GM19438 (cell line): ENCODE measurements at regions not wholly inside any gene's neighbourhood (a gene's known extent, or its start where the extent isn't known, plus 50 kb on each side); places are given as distances from the start of the nearest gene placed in this dataset.

ENCODE experiments used
- ATAC-seq: cut with Tn5 transposase; IDR thresholded peaks from one replicate; pipeline ENCODE4 v1.9.1; 2021; ENCODE audit warnings: low read depth; ENCODE audit not compliant: unreplicated experiment

DNA sequence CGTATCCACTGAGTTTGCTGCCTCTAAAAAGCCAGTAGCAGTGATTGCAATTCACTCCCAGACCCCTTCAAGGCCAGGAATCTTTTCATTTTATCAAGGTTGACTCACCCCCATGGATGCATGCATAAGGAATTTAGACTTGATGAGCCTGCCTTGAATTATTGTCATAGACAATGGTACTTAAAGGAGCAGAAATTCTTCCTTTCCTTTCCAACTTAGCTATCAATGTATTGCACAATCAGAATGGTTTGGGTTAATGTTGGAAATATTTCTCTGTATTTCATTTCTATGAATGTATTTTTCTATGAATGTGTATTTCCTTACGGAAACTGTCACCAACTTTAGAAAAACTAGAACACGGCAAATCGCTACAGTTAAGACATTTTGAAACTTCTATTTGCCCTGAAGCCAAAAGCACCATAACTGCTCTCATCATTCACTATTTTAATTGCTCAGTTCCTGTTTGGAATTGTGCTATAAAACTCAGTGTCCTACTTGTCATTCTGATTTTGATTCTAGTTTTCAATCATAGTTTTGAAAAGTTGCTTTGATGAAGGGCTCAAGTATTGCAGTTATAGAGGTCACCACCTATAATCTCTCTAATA, 355.7 kb upstream of the AKR1E2 start:
- no peak for ATAC-seq

GRCh38 chr10:4467481-4467880, 358.5 kb upstream of the AKR1E2 start:
- ATAC-seq, result no peak

GRCh38 chr10:4460267-4460666, 365.7 kb upstream of the AKR1E2 start:
- no peak for ATAC-seq

DNA sequence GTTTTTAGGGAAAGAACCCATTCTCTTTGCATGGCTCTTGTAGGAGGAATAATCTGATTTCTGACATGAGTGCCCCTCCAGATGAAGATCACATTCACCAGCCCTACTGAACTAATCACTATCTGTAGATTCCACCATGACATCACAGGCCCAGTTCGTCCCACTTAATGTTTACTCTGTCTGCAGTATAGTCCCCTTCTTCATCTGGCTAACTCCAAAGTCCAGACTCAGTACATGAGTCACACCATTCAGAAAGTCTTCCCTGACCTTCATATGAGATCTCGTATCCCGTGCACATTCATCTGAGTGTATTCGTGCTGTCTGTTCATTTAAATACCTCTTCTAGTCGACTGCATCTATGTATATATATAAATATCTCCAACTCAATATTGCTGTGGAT, 366.5 kb upstream of the AKR1E2 start:
- ATAC-seq, result no peak

GRCh38 chr10:4457597-4457996, 368.4 kb upstream of the AKR1E2 start:
- no peak for ATAC-seq

- no peak for ATAC-seq
Measured at GRCh38 chr10:4456776-4457175, 369.2 kb upstream of the AKR1E2 start.

DNA sequence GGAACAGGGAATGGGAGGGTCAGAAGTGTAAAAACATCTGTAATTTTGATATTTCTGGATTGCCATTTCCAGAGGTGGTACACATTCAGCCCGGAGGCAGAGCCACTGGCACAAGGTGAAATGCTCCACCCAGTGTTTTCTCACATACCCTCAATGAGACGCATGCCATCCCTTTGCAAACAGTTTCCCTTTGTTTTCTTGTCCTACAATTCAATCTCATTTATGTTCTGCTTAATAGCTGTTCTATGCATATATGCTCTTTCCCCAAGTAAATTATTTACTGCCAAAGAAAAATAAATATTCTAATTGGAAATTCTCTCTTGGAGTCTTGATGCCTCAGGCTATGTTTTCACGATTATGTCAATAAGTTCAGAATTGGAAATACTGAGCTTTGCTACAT, 369.7 kb upstream of the AKR1E2 start:
- ATAC-seq, result no peak

DNA sequence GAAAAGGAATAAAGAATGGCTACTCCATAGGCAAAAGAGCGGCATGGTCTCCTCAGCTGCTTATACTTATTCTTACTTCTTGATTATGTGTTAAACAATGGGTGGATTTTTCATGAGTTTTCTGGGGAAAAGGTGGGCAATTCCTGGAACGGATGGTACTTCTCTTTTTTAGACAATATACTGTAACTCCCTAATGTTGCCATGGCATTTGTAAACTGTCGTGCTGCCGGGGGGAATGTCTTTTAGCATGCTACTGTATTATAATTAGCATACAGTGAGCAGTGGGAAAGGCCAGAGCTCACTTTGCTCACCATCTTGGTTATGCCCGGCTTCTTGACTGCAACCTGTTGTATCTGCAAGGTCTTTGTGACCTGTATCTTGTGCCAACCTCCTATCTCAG, 372.1 kb upstream of the AKR1E2 start:
- ATAC-seq, result no peak

- no peak for ATAC-seq
Measured at GRCh38 chr10:4453276-4453675, 372.7 kb upstream of the AKR1E2 start.

GRCh38 chr10:4450981-4451908, 374.8 kb upstream of the AKR1E2 start:
- no peak for ATAC-seq

- no peak for ATAC-seq
Measured at GRCh38 chr10:4450169-4450568, 375.8 kb upstream of the AKR1E2 start.

DNA sequence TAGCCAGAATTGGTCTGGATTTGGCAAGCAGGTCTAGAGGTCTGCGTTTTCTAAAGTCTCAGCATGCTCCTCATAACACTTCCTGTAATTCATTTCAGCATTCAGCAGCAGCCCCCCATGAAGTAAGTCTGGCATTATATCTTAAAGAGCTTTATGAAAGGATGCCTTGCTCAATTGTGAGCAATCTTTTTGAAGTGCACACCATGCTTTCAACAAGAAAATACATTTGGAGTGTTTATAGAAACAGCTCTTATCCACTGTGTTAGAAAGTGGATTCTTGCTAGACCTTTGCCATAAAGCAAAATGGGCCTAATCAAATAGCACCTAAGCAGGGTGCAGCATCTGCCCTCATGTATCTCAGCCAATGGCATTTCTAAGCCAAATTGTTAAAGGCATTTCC, 378.0 kb upstream of the AKR1E2 start:
- no peak for ATAC-seq

DNA sequence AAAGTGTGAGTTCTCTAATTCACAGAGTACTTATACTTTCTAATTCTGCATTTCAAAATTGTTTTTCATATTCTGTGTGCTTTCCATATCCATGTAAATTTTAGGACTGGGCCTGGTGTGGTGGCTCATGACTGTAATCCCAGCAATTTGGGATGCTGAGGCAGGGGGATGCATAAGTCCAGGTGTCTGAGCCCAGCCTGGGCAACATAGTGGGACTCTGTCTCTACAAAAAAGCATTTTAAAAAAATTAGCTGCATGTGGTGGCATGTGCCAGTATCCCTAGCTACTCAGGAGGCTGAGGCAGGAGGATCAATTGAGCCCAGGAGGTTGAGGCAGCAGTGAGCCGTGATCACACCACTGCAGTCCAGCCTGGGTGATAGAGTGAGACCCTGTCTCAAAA, 382.6 kb upstream of the AKR1E2 start:
- no peak for ATAC-seq

- ATAC-seq, result no peak
Measured at GRCh38 chr10:4442296-4442695, 383.7 kb upstream of the AKR1E2 start.

- ATAC-seq, result no peak
Measured at GRCh38 chr10:4440260-4440659, 385.7 kb upstream of the AKR1E2 start.

DNA sequence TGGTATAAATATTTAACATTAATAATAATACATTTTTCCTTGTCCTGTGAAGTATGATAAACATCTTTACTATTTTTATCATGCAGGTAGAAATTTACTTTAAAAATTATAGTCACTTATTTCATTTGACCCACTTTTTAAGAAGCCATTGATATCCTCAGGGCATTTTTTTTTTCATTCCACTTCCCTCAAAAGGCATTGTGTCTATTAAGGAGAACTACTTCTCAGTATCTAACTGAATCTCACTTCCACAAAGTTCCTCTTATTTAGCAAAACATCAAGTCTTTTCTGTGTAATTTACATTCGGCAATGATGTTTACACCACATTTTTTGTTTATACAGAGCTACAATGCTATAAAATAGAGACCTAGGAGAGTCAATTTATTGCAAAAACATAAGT, 388.2 kb upstream of the AKR1E2 start:
- no peak for ATAC-seq

- ATAC-seq, result no peak
Measured at GRCh38 chr10:4437061-4437460, 388.9 kb upstream of the AKR1E2 start.

DNA sequence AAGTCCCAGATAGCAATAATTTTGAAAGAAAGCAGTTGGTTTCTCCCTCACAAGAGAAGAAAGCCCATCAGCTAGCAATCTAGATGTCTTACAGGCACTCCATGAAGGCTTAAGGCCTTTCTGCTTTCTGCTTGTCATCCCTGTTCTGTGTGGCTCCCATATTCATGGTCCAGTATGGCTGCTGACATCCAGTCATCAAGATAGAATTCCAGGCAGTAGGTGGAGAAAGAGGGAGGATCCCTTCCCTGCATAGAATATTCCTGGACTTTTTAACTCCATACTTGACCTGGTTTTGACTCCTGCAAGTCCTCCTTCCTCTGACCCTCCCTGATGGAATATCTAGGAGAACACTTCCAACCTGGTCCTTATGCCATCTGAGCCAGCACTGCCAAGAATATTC, 389.9 kb upstream of the AKR1E2 start:
- ATAC-seq, result no peak

DNA sequence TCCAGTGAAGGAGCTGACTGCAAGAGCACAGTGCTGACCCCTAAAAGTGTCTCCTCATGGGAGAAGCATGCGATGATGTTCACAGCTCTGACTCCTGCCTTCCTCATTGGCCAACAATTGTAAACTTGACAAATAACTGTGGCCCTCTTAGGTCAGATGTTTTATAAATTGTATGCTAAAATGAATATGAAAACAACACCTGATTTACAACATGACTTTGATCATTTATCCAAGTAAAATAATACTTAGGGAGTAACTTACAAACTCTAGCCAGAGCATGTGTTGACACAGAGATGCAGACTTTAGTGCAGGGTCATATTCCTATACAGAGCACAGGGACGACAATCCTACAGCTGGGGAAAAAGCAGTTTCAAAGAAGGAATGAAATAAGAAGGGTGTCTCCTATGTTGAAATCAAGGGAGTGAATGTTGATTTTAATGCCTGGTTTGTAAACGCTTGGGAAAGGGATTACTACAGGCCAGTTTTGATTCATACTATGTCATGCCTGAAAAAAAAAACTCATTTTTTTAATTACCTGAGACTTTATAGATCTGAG, 391.4 kb upstream of the AKR1E2 start:
- no peak for ATAC-seq

- no peak for ATAC-seq
Measured at GRCh38 chr10:4434105-4434504, 391.9 kb upstream of the AKR1E2 start.

DNA sequence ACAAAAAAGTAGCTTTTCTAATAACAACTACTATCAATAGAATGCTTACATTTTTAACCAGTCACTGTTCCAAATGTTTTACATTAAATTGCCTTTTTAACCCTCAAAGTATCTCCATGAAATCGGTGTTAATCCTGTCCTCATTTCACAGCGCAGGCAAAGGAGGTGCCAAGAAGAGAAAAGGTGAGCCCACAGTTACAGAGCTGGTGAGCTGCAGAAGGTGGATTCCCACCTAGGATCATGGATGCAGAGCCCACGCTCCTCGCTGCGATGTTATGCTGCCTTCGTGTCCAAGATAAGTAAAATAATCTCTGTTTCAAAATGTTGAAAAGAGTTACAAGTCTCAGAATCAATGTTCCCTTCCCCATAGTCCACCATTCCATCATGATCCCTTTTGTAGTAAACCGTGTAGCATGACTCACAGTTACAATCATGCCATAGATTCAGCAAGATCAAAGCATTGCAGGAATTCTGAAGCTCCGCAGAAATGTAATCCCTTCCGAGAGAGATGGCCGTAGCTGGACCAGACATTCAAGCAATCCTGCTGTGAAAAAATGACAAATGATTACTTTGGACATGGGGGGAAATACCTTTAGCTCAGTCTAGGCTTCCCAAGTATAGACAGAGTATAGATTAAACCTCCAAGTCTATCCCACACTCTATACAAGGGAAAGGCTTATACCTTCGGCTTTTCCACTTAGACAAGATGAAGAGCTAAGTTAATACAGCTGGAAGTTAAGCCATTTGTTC, 394.7 kb upstream of the AKR1E2 start:
- no peak for ATAC-seq
